Thoracic aorta (tissue), 2 donors: ENCODE measurements at regions not wholly inside any gene's neighbourhood (a gene's known extent, or its start where the extent isn't known, plus 50 kb on each side); places are given as distances from the start of the nearest gene placed in this dataset.

Experiments used
- ATAC-seq: fragments of 150-250 bp; one replicate; pipeline ENCODE4 v1.8.0; 2017; ENCODE audit warnings: low read depth; ENCODE audit not compliant: insufficient number of reproducible peaks, low FRiP score
- DNase-seq: peaks from one replicate; pipeline ENCODE4 v3.0.0-alpha.2; 2020; ENCODE audit warnings: low spot score
- H3K27ac ChIP-seq, 2 donors: fragments of 200-600 bp; sonication (generic); 1 replicate in 1 of 2; 2 replicates in 1 of 2; pipeline ENCODE4 v1.5.1; 2016; ENCODE audit warnings: mild to moderate bottlenecking in 2 of 2, moderate library complexity in 2 of 2
- H3K27me3 ChIP-seq: fragments of 200-600 bp; sonication (generic); replicated peaks from 2 replicates; pipeline ENCODE4 v1.6.0; 2016; ENCODE audit warnings: mild to moderate bottlenecking; ENCODE audit not compliant: insufficient read depth
- H3K36me3 ChIP-seq: fragments of 200-600 bp; sonication (generic); one replicate; pipeline ENCODE4 v1.5.1; 2016
- H3K4me1 ChIP-seq, 2 donors: fragments of 200-600 bp; sonication (generic); 1 replicate in 1 of 2; 2 replicates in 1 of 2; pipeline versions ENCODE4 v1.5.1 to v1.6.0; 2016; ENCODE audit warnings: low read depth in 2 of 2, mild to moderate bottlenecking in 1 of 2; ENCODE audit not compliant: control insufficient read depth in 1 of 2
- H3K4me3 ChIP-seq: fragments of 200-600 bp; sonication (generic); 2 replicates; pipeline ENCODE4 v1.5.1; 2016; ENCODE audit warnings: mild to moderate bottlenecking
- H3K9me3 ChIP-seq: fragments of 200-600 bp; sonication (generic); 2 replicates; pipeline ENCODE4 v1.5.1; 2016
- TF ChIP-seq, protein P1 (sequence below): fragments of 200-600 bp; sonication (generic); IDR thresholded peaks from one replicate; pipeline ENCODE4 v1.5.1; 2019; ENCODE audit warnings: antibody characterized with exemption

GRCh38 chr11:81895258-81895657, 838.4 kb downstream of the FAM181B start:
- no peak for ATAC-seq
- Histone ChIP-seq H3K9me3 (no peaks in the 10 kb centered on the region), H3K4me3 (no peak overlapping the region), H3K36me3 (no peaks in the 10 kb centered on the region), H3K4me1 (no peaks in the 10 kb centered on the region), H3K27me3 (no peaks in the 10 kb centered on the region), H3K27ac (no peak overlapping the region)
- no peak for DNase-seq
- TF ChIP-seq, protein P1, sequence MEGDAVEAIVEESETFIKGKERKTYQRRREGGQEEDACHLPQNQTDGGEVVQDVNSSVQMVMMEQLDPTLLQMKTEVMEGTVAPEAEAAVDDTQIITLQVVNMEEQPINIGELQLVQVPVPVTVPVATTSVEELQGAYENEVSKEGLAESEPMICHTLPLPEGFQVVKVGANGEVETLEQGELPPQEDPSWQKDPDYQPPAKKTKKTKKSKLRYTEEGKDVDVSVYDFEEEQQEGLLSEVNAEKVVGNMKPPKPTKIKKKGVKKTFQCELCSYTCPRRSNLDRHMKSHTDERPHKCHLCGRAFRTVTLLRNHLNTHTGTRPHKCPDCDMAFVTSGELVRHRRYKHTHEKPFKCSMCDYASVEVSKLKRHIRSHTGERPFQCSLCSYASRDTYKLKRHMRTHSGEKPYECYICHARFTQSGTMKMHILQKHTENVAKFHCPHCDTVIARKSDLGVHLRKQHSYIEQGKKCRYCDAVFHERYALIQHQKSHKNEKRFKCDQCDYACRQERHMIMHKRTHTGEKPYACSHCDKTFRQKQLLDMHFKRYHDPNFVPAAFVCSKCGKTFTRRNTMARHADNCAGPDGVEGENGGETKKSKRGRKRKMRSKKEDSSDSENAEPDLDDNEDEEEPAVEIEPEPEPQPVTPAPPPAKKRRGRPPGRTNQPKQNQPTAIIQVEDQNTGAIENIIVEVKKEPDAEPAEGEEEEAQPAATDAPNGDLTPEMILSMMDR = no peak

DNA sequence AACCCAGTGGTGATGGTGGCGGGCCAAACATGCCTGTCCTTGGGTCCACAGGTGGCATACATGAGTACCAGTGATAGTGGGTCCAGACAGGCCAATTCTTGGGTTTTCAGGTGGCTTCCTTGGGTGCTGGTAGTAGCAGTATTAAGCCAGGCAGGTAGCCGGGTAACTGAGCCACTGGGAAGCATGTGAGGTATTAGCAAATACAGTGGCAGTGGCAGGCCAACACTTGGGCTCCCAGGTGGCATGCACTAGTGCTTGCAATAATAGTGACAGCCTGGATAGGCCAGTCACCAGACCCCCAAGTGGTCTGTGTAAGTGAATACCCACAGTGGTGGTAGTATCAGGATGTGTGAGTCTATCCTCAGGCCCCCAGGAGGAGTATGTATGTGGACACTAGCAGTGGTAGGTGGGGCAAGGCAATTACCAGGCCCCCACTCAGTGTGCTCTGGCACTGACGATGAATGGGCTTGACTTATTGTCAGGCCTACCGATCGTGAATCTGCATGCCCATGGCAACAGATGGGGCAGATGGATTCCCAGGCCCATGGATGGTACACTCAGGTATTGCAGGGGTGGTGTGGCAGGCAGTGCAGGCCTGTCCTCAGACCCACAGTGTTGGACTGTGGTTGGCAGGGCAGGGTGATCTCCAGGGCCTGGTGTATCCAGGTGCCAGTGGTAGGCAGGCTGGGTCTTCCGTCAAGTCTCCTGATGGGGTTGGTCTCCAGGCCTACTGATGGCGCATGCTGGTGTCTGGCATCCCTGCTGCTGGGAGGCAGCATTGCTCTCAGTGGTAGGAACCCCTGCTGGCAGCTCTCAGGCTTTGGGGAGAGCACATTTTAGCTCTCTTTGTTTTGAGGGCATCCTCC, 840.7 kb downstream of the FAM181B start:
- H3K27me3 ChIP-seq = no peaks in the 10 kb centered on the region
- H3K9me3 ChIP-seq = no peaks in the 10 kb centered on the region
- H3K4me3 ChIP-seq = no peak overlapping the region
- no peaks in the 10 kb centered on the region for H3K36me3 ChIP-seq
- H3K27ac ChIP-seq = no peak overlapping the region
- DNase-seq (no peak), ATAC-seq (no peak)
- TF ChIP-seq, protein P1 = no peak
- no peaks in the 10 kb centered on the region for H3K4me1 ChIP-seq

DNA sequence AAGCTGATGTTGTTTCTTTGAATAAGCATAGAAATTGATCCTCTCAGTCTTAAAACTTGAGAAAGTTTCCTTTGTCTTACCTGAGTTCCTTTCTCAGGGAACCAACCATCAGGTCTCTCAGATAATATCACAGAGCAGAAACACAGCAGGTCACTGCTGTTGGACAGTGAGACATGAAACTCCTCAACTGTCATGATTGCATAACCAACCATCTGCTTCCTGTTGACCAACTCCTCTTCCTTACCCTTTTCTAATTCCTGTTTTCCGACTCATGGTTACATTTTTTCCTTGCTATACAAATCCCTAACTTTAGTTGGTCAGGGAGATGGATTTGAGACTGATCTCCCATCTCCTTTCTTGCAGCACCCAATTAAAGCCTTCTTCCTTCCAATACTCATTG, 845.3 kb downstream of the FAM181B start:
- no peak overlapping the region for H3K4me3 ChIP-seq
- H3K27me3 ChIP-seq = no peaks in the 10 kb centered on the region
- H3K9me3 ChIP-seq = no peaks in the 10 kb centered on the region
- no peak overlapping the region for H3K27ac ChIP-seq
- TF ChIP-seq, protein P1 = no peak
- ATAC-seq (no peak), DNase-seq (no peak)
- H3K36me3 ChIP-seq = no peaks in the 10 kb centered on the region
- H3K4me1 ChIP-seq = no peaks in the 10 kb centered on the region

DNA sequence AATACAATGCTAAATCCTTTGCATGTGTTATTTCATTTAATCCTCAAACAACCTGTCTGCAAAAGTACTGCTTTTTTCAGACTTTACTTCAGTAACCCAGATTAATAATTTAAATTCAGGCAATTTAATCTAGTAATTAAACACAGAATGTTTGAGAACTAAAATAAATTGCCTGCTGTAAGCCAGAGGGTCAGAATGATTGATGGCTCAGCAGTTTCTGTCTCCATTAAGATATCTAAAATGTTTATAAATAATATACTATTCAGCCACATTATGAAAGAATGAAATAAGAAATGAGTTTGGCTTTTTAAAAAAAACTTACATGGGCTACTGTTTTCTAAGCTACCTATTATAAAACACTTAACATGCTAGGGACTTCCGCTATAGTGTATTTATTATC, 846.0 kb downstream of the FAM181B start:
- no peaks in the 10 kb centered on the region for H3K27me3 ChIP-seq
- no peak for ATAC-seq

DNA sequence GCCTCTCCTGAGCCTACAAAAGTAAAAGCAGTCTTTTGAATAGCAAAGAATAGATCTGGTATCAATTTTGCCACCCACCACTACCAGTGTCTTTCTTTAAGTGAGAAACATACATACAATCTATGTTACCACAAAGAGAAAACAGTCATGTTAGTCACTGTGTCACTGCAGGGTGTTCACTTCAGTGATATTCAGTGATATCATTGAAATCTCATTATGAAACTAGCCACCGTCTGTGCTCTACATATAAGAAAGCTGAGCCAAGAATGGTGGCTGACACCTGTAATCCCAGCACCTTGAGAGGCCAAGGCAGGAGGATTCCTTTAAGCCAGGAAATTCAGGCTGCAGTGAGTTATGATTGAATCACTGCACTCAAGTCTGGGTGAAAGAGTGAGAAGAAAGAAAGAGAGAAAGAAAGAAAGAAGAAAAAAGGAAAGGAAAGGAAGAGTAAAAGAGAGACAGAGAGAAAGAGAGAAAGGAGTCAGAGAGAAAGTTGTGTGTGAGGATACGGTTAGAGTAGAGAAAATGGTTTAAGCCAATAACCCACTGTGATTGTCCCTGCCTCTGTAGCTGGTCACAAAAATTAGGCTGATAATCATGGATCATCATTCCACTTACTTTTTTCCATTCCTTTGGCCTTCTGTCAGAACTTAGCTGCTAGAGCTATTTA, 847.1 kb downstream of the FAM181B start:
- H3K4me1 ChIP-seq = no peaks in the 10 kb centered on the region
- H3K4me3 ChIP-seq = no peak overlapping the region
- no peaks in the 10 kb centered on the region for H3K36me3 ChIP-seq
- H3K9me3 ChIP-seq = no peaks in the 10 kb centered on the region
- no peak overlapping the region for H3K27ac ChIP-seq
- no peak for ATAC-seq
- TF ChIP-seq, protein P1 = no peak
- DNase-seq = no peak
- H3K27me3 ChIP-seq = no peaks in the 10 kb centered on the region

More for the DNA sequence above, 846.0 kb downstream of the FAM181B start:
- Histone ChIP-seq H3K4me3 (no peak overlapping the region), H3K36me3 (no peaks in the 10 kb centered on the region), H3K27ac (no peak overlapping the region), H3K4me1 (no peaks in the 10 kb centered on the region), H3K9me3 (no peaks in the 10 kb centered on the region)
- TF ChIP-seq, protein P1 = no peak
- DNase-seq = no peak
